ENCODE measurements at regions not wholly inside any gene's neighbourhood (a gene's known extent, or its start where the extent isn't known, plus 50 kb on each side); places are given as distances from the start of the nearest gene placed in this dataset.
"Not testable (repeated sequence)": the region's sequence is repeated elsewhere in the genome, so short reads cannot be mapped to it uniquely, and the experiment has no call there.

DNA sequence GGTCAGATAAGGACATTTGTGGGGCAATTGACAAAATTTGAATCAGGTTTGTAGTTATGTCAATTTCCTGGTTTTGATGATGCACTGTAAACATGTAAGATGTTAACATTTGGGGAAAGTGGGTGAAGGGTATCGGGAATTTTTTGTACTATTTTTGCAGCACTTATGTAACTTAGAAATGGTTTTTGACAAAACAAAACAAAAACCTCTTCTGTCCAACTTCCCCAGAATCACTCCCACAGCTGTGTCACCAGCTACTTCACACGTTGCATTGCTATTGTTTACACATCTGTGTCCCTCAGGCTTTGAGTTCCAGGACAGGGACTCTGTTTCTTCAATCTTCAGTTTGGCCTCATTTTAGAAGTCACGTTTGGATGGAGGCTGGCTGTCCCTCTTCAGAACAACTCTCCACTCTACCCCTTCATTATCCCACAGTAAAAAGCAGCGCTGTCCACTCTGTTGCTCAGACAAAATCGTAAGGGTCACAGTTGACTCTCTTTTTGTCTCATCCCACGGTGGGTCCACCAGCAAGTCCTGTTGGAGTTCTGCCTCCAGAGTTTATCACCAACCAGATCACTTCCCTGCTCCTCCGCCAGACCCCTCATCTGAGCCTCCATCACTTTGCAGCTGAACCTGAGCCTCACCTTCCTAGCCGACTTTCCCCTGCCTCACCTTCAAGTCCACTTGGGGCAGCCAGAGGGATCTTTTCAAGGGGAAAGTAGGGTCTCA lies 63.2 kb downstream of the NENF start:
- DNase-seq = no peak

DNA sequence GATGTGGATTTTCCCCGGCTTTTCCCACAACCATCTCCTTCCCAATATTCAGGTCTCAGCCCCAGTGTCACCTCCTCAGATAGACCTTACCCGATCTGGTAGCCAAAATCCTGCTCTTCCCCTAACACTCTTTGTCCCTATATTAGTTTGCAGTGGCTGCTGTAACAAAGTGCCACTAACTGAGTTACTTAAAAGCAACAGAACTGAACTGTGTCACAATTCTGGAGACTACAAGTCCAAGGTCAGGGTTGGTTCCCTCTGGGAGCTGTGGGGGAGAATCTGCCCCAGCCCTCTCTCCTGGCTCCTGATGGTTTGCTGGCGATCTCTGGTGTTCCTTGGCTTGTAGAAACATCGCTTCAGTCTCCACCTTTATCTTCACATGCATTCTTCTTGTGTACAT lies 64.0 kb downstream of the NENF start:
- no peak for DNase-seq

DNA sequence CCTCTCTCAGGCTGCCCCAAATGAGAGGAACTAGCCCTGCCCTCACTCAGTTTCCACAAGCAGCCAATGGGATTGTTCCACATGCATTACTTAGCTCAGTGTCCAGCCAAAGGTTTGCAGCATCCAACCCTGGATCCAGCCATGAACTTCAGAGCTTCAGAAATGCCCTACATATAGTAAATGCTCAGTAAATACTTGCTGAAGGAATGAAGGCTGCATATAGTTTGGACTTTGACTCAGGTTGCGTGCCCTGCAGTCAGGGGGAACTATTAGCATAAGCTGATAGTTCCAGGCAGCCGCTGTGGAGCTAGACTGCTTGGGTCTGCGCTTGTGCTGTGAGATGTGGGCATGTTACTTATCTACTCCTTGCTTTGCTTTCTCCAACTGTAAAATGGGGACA lies 64.8 kb downstream of the NENF start:
- DNase-seq = no peak

DNA sequence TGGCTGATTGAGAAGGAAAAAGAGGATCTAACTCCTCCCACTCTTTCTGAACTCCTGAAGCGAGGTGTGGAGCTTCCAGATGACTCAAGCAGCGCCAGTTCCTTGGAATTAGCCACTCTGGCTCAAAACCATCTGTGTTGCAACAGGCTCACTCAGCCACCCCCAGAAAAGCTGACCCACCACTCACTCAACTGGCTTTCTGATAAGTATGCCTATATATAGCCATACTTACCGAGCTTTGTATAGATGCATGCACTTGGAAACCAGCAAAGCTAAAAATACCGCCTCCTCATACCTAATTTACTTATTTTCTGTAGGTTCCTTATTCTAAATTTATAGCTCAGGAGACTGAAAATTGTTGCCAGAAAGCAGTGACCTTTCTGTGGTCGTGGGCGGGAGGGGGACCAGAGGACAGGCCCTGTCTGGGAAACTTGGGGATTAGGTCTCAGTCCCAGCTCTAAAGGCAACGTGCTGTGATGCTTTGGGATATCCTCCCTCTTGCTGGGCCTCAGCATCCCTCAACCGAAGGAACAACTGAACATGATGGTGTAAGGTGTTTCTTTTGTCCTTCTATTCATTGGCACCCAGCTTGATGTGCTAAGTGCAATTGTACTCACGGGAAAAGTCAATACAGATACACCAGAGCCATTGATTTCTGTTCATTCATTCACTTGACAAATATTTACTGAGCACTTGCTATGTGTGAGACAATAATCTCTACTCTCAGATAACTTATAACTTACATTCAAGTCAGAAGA lies 65.7 kb downstream of the NENF start:
- DNase-seq = peak; percentile 65

DNA sequence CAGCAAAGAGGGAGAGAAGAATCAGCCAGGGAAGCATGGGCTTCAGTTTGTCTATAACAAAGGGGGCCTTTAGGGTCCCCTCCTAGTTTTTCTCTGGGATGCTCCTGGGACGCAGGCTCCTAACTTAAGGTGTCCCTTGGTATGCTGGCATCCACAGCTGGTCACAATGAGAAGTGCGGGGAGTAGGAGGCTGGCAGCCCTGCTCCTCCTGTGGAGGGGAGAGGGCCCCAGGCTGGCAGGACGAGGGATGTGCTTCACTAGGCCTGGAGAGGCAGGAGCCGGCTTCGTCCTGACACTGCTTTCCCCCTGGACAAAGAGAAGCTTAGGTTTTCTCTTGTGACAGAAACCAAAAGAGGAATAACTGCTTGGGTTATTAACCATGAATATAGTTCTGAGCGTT lies 67.6 kb downstream of the NENF start:
- no peak for DNase-seq

DNA sequence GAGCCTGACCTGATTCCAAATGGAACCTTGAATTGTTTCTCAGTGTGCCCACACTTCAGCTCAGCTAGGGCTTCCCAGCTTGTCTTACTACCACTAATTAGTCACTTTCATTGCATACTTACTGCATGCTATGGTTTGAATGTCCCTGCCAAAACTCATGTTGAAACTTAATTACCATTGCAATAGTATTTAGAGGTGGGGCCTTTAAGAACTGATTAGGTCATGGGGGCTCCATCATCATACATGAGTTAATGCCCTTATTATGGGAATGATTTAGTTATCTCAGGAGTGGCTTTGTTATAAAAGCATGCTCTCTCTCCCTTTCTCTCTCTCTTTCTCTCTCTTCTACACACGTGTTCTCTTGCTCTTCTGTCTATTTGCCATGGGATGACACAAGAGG lies 68.3 kb downstream of the NENF start:
- no peak for DNase-seq

DNA sequence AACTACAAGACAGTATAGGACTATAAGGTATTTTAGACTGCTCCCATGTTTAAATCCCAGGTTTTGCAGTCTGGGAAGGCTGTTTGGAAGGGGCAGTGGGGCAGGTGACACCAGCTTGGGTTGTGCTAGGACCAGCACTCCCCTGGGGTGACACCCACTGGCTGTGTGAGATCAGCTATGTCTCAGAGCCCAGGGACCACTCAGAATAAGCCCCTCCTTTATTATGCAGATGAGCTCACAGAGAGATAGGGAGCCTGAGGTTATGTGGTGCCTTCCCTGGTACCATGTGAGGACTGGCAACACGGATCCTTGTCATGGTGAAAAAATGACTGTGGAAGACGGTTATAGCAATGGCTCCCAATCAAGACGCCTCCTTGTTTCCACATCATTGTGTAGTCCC lies 71.0 kb downstream of the NENF start:
- no peak for DNase-seq

DNA sequence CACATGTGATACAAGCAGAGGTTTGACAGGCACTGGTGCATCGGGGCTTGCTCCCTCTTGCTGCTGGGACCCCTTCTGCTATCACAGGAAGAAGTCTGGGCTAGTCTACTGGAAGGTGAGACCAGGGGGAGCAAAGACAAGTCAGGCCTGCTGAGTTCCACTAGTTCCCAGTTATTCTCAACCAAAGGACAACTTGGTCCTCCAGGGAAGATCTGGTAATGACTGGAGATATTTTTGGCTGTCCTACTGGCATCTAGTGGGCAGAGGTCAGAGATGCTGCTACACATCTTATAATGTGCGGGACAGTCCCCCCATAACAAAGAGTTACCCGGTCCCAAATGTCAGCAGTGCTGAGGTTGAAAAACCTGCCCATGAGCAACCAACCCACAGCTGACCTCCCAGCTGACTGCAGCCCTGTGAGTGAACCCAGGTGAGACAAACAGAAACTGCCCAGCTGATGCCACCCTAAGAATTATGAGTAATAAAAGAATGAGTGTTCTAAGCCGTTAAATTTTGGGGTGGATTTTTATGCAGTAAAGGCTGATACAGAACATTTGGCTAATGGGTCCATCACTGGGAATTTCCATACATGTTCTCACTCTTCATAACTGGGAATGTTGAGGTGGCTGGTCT lies 71.6 kb downstream of the NENF start:
- DNase-seq = no peak

DNA sequence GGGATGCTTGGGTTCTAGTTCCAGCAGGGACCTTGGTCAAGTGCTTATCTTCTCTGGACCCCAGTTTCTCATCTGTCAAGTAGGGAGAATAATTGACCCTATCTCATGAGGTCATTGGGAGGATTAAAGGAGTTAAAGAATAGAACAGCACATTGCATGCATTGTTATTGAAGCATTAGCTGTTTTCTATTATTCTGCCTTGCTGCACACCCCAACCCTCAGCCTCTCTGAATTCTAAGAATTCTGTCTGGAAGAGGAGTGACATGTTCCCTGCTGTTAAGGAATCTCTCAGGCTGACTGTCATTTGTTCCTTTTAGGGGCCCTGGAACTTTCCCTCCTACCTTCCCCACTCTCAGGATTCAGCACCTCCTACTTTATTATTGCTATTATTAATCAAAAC lies 73.9 kb downstream of the NENF start:
- no peak for DNase-seq

DNA sequence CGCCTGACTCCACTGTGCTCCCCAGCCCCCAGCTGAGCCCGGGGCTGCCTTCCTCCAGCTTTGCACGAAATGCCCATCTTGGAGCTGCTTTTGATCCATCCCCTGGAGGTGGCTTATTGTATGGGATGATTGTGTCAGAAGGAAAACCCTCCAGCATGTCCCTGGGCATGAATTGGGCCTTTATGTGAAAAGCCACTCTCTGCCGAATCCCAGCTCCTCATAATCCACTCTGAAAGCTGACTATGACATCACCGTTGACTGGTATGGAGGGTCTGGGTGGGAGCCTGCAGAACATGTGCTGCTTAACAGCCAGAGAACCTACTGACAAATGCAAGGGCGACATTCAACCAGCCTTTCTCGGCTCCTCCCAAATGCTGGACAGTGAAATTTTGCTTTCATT lies 74.6 kb downstream of the NENF start:
- no peak for DNase-seq

DNA sequence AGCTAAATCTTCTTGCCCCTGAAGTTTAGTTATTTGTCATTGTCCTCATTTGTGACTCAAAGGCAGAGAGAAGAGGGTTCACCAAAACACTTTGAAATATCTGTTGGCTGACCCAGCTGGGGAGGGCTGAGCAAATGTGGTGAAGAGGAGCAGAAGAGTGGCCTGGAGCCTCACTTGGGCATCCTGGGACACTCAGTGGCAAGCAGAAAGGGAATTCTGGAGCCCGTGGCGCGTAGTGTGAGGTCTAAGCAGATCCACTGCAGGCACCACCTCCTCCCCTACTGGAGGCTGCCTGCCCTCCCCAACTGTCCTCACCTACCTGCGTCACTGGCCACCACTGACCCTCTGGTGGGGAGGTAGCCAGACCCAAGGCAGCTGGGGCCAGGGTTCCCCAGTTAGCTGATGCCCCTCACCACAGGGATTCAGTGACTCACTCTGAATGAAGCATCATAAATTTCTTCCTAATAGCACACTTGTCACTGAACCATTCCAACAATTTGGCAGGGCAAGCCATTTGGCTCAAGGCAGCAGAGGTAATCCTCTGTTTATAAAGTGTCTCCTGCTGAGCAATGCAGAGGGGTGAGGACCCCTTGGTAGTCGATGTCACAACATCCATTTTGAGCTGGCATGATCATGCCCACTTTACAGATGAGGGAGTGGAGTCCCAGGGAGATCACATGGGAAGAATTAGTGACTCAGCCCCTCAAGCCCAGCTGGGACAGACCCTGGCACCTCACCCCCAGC lies 80.3 kb downstream of the NENF start:
- no peak for DNase-seq

DNA sequence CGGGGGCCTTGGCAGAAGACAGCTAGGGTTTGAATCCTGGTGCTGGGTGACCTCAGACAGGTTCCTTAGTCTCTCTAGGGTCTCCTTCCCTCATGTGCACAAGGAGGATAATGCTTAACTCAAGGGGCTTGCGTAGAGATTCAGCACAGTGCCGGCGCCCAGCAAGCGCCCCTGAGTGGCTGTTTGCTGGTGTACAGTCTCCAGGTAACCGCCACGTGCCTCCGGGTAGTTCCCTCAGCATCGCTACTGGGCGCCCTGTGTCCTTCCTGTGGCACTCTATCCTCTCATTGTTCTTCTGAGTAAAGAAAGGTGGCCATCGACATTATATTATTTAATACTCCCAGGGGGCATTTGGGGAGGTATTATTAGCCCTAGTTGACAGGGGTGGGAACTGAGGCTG lies 80.9 kb downstream of the NENF start:
- DNase-seq = no peak

DNA sequence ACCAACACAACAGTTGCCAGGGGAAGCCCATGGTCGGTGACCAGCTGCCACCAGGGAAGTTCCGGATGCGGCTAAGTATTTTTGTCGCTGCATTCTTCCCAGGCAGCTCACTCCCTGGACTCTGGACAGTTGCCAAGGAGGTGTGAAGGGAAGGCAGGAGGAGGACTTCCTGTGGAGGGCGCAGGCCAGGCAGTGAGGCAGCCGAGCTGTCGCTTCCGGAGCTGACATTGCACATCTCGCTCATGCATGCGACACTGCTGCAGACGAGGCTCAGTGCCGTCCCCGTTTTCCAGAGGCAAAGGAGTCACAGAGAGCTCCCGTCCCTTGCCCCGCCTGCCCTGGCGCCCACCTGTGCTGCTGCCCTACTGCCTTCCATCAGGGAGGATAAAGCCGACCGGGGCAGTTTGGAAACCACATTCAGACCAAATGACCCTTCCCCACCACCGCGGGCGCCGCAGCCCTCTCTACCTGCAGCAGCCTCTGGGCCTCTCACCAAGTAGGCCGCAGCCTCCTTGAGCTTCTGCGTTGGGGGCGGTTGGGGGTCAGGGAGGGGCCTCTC lies 81.4 kb downstream of the NENF start:
- DNase-seq = no peak

DNA sequence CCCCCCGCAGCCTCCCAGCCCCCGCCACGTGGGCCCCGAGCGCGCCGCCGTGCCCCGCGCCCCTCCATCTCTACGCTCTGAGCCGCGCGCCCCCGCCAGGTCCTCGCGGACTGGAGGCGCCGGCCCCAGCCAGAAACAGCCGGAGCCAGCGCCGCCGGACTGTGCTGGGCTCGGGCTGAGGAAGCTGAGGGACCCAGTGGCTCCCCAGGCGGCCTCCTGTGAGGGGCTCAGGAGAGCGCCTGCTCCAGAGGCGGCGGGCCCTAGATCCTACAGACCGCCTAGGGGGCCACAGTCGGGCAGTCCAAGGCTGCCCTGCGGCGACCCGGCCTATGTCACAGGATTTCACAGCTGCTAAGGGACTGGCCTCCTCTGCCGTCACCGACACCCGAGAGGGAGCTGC lies 82.1 kb downstream of the NENF start:
- no peak for DNase-seq

DNA sequence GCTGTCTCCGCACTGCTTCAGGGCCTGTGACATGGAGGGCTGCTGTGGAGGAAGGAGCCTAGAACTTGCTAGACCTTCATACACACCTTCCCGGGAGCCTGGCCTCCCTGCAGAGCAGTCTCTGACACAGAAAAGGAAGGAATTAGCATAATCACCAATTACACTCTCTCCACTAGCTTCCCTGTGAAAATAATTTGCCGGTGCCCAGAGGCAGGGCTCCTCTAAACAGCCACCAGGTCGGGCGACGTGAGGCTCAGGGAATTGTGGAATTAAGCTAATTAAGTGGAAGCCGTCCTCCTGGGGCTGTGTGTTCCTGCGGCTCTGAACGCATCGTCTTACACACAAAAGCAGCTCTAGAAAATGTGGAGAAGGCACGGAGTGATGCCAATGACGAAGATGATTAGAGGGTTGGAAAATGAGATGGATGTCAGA lies 82.6 kb downstream of the NENF start:
- DNase-seq = peak; percentile 13

DNA sequence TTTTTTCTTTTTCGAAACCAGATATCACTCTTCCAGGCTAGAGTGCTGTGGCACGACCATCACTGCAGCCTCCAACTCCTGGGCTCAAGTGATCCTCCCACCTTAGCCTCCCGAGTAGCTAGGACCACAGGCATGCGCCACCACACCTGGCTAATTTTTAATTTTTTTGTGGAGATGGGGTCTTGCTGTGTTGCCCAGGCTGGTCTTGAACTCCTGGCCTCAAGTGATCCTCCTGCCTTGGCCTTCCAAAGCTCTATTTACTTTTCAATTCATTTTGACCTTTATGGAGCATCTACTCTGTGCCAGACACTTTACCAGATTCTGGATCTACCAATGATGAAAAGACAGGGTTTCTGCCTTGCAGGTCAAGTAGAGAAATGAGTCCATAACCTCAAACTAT lies 83.3 kb downstream of the NENF start:
- not testable (repeated sequence) for DNase-seq

DNA sequence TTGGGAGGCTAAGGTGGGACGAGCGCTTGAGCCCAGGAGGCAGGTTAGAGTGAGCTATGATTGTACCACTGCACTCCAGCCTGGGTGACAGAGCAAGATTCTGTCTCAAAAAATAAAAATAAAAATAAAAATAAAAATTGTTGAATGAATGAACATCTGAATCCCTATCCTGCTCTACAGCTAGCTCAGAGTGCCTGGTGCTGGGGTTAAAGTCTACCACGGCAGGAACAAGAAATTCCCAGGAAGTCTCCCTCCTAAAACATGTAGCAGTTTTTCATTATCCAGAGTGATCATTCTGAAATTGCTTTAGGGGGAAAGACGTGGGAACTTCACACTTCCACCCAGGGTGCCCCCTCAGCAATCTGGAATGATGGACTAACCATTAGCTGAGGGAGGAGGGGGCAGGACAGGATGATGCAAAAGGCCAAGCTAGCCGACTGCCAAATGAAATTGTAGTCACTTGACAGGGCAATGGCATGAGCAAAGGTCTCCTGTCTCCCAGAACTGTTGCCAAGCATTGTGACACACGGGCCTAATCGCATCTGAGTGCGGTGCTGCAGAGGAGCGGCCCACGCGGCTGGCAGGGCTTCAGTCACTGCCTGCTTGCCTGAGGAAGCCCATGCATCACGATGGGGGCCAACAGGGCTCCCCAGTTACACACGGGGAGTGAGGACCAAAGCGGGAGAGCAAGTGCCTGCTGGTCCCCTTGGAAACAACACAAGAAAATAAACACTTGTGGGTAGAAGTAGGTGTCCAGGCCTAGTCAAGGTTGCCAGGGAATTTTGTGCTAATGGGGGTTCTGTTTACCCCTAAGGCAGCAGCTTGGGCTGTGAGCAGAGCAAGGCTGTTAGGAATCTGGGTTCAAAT lies 85.7 kb downstream of the NENF start:
- DNase-seq = no peak

DNA sequence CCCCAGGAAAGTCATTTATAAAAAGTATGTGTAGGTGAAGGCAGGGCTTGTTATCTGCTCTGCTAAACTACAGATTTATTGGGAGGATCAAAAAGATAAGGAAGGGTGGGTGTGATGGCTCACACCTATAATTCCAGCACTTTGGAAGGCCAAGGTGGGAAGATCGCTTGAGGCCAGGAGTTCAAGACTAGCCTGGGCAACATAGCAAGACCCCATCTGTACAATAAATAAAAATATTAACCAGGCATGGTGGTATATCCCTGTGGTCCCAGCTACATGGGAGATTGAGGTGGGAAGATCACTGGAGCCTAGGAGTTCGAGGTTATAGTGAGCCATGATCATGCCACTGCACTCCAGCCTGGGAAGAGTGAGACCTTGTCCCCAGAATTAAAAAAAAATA lies 86.4 kb downstream of the NENF start:
- DNase-seq = no peak

DNA sequence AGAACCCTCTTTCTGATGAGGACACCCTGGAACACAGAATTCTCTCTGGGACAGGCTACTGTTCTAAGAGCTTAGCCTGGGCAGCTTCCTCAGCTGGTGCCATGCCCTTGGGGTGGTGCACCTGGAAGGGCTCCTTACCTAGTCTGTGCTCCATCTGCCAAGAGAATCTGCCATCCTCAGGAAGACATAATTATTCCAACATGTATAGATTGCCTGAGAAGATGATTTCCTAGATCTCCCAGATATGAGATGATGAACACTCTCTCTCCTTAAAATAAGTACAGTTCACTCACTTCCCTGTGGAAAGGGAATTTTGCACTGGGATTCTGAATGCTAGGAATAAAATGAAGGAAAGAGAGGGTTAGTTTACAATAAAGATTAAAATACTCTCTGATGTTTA lies 87.6 kb downstream of the NENF start:
- DNase-seq = no peak

DNA sequence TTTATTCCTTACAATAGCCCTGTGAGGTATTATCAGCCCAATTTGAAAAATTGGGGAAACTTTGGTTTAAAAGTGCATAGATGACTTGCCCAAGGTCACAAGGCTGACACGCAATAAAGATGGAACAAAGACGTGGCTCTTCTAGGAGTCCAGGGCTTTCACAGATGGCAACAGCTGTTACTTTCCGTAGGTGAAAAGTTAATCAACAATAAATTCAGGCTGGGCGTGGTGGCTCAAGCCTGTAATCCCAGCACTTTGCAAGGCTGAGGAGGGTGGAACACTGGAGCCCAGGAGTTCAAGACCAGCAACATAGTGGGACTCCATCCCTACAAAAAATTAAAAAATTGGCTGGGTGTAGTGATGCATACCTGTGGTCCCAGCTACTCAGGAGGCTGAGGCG lies 87.8 kb upstream of the ATF3 start:
- no peak for DNase-seq

DNA sequence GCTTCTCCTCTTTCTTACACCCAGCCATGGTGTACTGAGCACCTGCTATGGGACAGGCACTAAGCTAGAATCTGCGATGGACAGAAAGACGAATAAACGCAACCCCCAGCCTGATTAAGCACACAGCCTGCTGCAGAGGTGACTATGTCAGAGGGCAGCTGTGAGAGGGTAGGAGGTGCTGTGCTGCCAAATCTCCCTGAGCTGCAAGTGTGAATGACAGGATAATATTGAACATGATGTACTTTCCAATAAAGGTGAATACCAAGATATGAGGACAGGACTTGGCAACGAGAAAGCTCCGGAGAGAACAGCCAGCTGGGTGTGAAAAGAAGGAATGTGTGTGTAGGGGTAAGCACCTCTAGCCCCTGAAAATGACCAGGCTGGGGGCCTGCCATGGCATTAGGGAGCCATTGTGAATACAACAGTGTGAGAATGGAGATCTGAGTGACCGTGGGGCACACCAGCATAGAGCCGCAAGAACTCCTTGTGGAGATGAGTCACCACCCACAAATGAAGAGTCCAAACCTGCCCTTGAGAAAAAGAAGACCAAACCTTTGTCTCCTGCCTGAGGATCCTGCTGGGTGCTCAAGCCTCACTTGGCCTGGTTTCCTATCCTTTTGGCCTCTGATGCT lies 83.0 kb upstream of the ATF3 start:
- DNase-seq = no peak

DNA sequence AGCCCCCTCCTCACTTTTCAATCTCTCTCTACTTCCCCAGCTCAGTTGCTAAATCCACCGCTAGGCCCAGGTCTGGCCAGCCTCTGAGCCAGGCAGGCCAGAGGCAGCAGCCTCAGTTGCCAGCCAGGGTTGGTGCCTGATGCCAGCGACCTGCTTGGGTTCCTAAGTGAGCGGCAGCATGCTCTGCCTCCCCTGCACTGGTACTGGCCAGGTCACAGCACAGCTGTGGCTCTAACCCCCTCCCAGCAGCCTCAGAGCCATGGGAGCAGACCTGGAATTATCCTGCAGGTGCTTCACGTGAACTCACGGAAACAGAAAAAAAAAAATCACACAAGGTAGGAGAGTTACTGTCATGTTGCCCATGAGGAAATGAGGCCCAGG lies 82.5 kb upstream of the ATF3 start:
- no peak for DNase-seq

Data from NCI-H2081 treated with DMSO at 0.1 percent for 48 hours (cell line).